Dermis microvascular lymphatic vessel endothelial cell (primary cell): ENCODE measurements at regions not wholly inside any gene's neighbourhood (a gene's known extent, or its start where the extent isn't known, plus 50 kb on each side); places are given as distances from the start of the nearest gene placed in this dataset.

Experiments
- DNase-seq, 2 donors: peaks; one replicate each; pipeline versions ENCODE4 v3.0.0 to v3.0.0-alpha.2; 2010; ENCODE audit warnings: low read depth in 2 of 2

GRCh38 chr12:60123557-60123956 lies 527.7 kb downstream of the SLC16A7 start:
- no peak for DNase-seq

GRCh38 chr12:60137513-60137912 lies 541.7 kb downstream of the SLC16A7 start:
- DNase-seq: no peak

GRCh38 chr12:60138526-60138925 lies 542.7 kb downstream of the SLC16A7 start:
- no peak for DNase-seq

GRCh38 chr12:60144395-60144794 lies 548.6 kb downstream of the SLC16A7 start:
- no peak for DNase-seq

- DNase-seq: peak in 1 of 2 donors; percentile 66
Measured at GRCh38 chr12:60148109-60148508, 552.3 kb downstream of the SLC16A7 start.

- peak in 1 of 2 donors; percentile 59 for DNase-seq
Measured at GRCh38 chr12:60148831-60149230, 553.0 kb downstream of the SLC16A7 start.

GRCh38 chr12:60152756-60153155 lies 556.9 kb downstream of the SLC16A7 start:
- no peak for DNase-seq

- no peak for DNase-seq
Measured at GRCh38 chr12:60159761-60160160, 563.9 kb downstream of the SLC16A7 start.

- no peak for DNase-seq
Measured at GRCh38 chr12:60162988-60163720, 567.3 kb downstream of the SLC16A7 start.

- DNase-seq: no peak
Measured at GRCh38 chr12:60165781-60166180, 570.0 kb downstream of the SLC16A7 start.

- no peak for DNase-seq
Measured at GRCh38 chr12:60168441-60168840, 572.6 kb downstream of the SLC16A7 start.

GRCh38 chr12:60169904-60170303 lies 574.1 kb downstream of the SLC16A7 start:
- no peak for DNase-seq

GRCh38 chr12:60172266-60173211 lies 576.7 kb downstream of the SLC16A7 start:
- no peak for DNase-seq

- no peak for DNase-seq
Measured at GRCh38 chr12:60173224-60174170, 577.7 kb downstream of the SLC16A7 start.

GRCh38 chr12:60174476-60174875 lies 578.6 kb downstream of the SLC16A7 start:
- no peak for DNase-seq

GRCh38 chr12:60174941-60175340 lies 579.1 kb downstream of the SLC16A7 start:
- DNase-seq: no peak

GRCh38 chr12:60176891-60177290 lies 581.1 kb downstream of the SLC16A7 start:
- no peak for DNase-seq

GRCh38 chr12:60180298-60180697 lies 584.5 kb downstream of the SLC16A7 start:
- no peak for DNase-seq

GRCh38 chr12:60182354-60182753 lies 586.5 kb downstream of the SLC16A7 start:
- DNase-seq: no peak

- no peak for DNase-seq
Measured at GRCh38 chr12:60184096-60184495, 588.3 kb downstream of the SLC16A7 start.

GRCh38 chr12:60185060-60185459 lies 589.2 kb downstream of the SLC16A7 start:
- no peak for DNase-seq
